ENCODE measurements at regions not wholly inside any gene's neighbourhood (a gene's known extent, or its start where the extent isn't known, plus 50 kb on each side); places are given as distances from the start of the nearest gene placed in this dataset.

DNA sequence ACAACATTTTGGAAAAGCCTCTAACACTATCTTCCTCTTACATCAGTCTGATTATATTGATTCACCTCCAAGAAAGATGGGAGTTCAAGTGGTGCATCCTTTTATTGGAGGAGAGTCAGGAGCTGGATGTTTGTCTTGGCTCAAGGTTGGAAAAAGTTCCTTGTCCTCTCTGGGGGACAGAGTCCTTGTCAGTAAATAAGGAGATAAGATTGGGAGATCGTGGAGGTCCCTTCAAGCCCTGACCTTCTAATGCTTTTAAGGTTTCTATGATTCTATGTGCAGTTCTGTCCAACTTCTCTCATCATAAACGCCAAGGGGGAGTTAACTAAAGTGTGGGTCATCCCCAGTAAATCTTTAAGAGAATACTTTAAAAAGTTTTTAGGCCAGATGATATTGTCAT is 60.9 kb upstream of the CCBE1 start:
- Histone ChIP-seq H3K4me3 (replicated peaks in 1 of 3; ENCODE audit: insufficient read depth in 1 of 3, low read depth in 1 of 3, low read length in 3 of 3) (no peak overlapping the region), H3K79me2 (ENCODE audit: control insufficient read depth, insufficient read depth, low read length) (no peaks in the 10 kb centered on the region), H3K27me3 (ENCODE audit: control insufficient read depth in 2 of 2, insufficient read depth in 2 of 2, low read length in 2 of 2) (no peaks in the 10 kb centered on the region), H3K4me1 (ENCODE audit: control insufficient read depth, extremely low read depth, insufficient read depth, low read length) (no peaks in the 10 kb centered on the region), H3K36me3 (ENCODE audit: control insufficient read depth in 2 of 2, extremely low read depth in 1 of 2, insufficient read depth in 2 of 2, low read length in 2 of 2) (no peaks in the 10 kb centered on the region), H3K27ac (ENCODE audit: insufficient read depth, low read depth, low read length) (no peak overlapping the region), H3K4me2 (ENCODE audit: insufficient read depth, low read length) (no peak overlapping the region), H3K9me1 (replicated peaks; ENCODE audit: control insufficient read depth, extremely low read depth, insufficient read depth, low read length) (no peaks in the 10 kb centered on the region), H3K9me3 (replicated peaks; ENCODE audit: control insufficient read depth, insufficient read depth, low read length) (no peaks in the 10 kb centered on the region), H3K9ac (replicated peaks; ENCODE audit: extremely low read depth, insufficient read depth, low read length) (no peak overlapping the region), H4K20me1 (replicated peaks; ENCODE audit: control insufficient read depth, extremely low read depth, insufficient read depth, low read length) (no peaks in the 10 kb centered on the region), H2AFZ (ENCODE audit: low read depth, low read length) (no peak overlapping the region)
- dilution Hi-C loops (cut with MboI; ENCODE audit: extremely low pct_ligation_motif_present, low sequenced_read_pairs) (no loop called here), intact Hi-C loops (cut with micrococcal nuclease) (no loop called here)
- no peak for DNase-seq (ENCODE audit: low read depth, low spot score)
- no peak for FAIRE-seq
- CTCF ChIA-PET, result interaction anchor here (0.7 to 1.4 kb wide), 3 partner anchors 13 to 266 kb away, joined by 3 to 5 read pairs (median 3); partner anchors contain the start of gene CCBE1
- POLR2A ChIA-PET, result no interaction called here
- TF ChIP-seq, protein P1, sequence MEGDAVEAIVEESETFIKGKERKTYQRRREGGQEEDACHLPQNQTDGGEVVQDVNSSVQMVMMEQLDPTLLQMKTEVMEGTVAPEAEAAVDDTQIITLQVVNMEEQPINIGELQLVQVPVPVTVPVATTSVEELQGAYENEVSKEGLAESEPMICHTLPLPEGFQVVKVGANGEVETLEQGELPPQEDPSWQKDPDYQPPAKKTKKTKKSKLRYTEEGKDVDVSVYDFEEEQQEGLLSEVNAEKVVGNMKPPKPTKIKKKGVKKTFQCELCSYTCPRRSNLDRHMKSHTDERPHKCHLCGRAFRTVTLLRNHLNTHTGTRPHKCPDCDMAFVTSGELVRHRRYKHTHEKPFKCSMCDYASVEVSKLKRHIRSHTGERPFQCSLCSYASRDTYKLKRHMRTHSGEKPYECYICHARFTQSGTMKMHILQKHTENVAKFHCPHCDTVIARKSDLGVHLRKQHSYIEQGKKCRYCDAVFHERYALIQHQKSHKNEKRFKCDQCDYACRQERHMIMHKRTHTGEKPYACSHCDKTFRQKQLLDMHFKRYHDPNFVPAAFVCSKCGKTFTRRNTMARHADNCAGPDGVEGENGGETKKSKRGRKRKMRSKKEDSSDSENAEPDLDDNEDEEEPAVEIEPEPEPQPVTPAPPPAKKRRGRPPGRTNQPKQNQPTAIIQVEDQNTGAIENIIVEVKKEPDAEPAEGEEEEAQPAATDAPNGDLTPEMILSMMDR (IDR thresholded peaks at IDR 0.05; ENCODE audit: extremely low read depth in 1 of 2, insufficient read depth in 1 of 2, low read depth in 1 of 2, low read length in 2 of 2), result no peak
- TF ChIP-seq POLR2A (IDR thresholded peaks at IDR 0.05; ENCODE audit: low read depth, low read length) (no peak), FOS (IDR thresholded peaks at IDR 0.05; ENCODE audit: borderline replicate concordance, insufficient read depth, low read length) (no peak), GATA2 (IDR thresholded peaks at IDR 0.05; ENCODE audit: insufficient read depth, insufficient read length, low read depth, low read length) (no peak), POLR2AphosphoS5 (IDR thresholded peaks at IDR 0.05; ENCODE audit: insufficient read depth, low read depth, low read length) (no peak), JUN (IDR thresholded peaks at IDR 0.05; ENCODE audit: borderline replicate concordance, insufficient read depth, insufficient read length, low read depth) (no peak)
- TF ChIP-seq, protein P2, sequence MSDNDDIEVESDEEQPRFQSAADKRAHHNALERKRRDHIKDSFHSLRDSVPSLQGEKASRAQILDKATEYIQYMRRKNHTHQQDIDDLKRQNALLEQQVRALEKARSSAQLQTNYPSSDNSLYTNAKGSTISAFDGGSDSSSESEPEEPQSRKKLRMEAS (IDR thresholded peaks at IDR 0.05; ENCODE audit: insufficient read depth, insufficient read length), result no peak
- BruUV-seq (replicated peaks), result no TSS peak
